Occipital lobe (tissue), 1 donor: ENCODE measurements at regions not wholly inside any gene's neighbourhood (a gene's known extent, or its start where the extent isn't known, plus 50 kb on each side); places are given as distances from the start of the nearest gene placed in this dataset.

Source experiments
- DNase-seq: peaks from one replicate; lab custom pipeline; 2025; lab: John Stamatoyannopoulos, UW

DNA sequence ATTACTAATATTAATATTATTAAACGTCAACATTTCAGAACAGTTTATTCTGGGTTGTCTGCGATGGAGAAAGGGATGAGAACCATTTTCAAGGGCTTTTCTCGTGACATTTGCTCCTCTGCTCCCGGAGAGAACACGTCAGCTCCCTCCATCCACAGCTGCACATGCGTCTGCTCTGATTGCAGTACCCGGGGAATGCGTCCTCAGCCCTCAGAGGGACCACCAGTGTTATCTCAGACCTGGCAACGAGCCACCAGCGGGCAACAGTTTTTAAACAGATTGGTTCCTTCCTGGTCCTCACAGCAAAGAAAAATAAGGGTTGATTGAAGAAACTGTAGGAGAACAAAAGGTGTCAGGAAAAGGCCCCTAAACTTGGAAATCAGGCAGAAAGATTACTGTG lies 202.2 kb upstream of the ADAMTS9 start:
- DNase-seq = no peak

- no peak for DNase-seq
These were observed 201.1 kb upstream of the ADAMTS9 start for GRCh38 chr3:64888840-64889392.

- DNase-seq = no peak
These were observed 200.4 kb upstream of the ADAMTS9 start for GRCh38 chr3:64888165-64888564.

DNA sequence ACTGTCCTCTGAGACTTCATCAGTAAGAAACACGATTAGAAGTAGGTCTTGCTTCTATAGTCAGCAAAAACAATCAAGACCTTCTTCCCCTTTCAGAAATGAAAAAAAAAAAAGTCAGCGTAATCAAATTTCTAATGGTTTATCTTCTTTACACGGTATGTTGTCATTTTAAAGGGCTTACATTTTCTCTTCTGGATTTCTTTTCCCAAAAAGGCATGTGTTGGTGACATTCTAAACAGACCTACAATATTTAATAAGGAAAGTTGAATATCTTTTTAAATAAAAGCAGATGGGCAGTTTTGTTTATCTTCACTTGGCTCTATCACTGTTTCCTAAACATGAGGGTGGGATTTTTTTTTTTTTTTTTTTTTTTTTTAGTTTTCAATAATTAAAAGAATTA lies 197.3 kb upstream of the ADAMTS9 start:
- DNase-seq = no peak

DNA sequence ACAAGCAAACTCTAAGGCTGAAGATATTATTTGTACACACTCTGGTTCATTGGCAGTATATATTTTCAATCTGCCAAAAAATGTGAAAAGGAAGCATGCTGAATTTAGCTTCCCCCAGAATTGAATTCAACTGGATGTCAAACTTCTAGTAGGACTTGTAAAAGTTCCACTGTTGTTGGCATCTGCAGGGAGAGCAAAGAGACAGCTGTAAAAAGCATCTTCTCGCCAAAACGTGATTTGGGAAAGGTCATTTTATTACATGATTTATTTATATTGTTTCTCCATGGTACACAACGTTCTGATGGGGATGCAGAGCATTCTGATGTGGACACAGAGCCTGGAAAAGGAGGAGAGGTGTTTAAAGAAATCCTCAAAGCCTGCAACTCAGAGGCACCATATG lies 196.7 kb upstream of the ADAMTS9 start:
- DNase-seq = no peak

GRCh38 chr3:64880916-64881315 lies 193.1 kb upstream of the ADAMTS9 start:
- DNase-seq = no peak

- DNase-seq = no peak
These were observed 190.6 kb upstream of the ADAMTS9 start for GRCh38 chr3:64878362-64878761.

DNA sequence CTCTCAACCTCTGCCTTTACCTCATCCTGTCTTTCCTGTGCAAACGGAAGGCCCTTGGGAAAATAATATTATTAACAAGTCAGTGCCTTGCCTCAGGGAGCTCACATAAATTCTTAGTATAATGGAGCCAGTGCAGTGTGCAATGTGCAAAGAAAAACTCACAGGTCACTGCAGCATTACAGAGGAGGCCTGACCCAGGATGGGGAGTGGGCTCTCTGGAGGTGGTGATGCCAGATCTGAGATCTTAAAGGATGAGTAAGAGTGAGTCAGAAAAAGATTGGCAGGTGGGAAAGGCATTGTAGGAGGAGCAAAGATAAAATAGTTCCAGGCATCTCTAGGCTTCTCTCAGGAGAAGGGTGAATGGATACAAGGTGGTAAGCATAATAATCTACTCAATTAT lies 185.6 kb upstream of the ADAMTS9 start:
- DNase-seq = no peak

- DNase-seq = no peak
These were observed 184.5 kb upstream of the ADAMTS9 start for GRCh38 chr3:64872345-64872744.

- DNase-seq = no peak
These were observed 184.0 kb upstream of the ADAMTS9 start for GRCh38 chr3:64871834-64872249.

DNA sequence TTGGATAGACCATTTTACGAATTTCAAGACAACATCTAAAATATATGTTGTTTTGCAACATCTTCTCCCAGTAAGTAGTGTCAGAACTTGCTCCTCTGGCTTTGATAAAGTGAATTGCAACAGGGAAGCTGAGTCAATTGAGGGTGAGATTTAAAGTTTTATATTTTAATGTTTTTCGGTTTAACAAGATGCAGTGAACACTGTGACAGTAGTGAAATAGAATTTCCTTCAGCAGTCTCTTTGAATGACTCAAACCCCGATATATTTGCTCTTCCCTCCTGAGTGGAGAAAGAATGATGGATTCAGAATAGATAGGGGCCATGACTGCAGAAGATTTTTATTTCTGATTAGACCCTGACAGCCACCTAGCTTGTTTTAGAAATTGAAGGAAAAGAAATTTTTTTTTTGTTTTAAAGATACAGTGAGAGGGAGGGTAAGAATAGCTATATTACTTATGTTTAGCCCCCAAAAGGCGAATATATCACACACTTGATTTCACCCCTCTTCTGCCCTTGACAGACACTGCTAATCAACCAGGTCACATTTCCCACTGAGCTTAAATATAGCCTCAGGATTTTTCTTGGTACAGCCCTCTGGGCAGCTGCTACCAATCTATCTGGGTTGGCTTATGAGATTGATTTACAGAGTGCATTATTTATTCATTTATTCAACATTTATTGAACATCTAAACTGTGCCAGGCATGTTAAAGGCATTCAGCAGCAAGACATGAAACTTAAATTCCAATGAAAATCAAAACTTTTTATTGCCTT lies 183.3 kb upstream of the ADAMTS9 start:
- no peak for DNase-seq

GRCh38 chr3:64867224-64867623 lies 179.4 kb upstream of the ADAMTS9 start:
- no peak for DNase-seq

GRCh38 chr3:64865839-64866570 lies 178.2 kb upstream of the ADAMTS9 start:
- DNase-seq = no peak

DNA sequence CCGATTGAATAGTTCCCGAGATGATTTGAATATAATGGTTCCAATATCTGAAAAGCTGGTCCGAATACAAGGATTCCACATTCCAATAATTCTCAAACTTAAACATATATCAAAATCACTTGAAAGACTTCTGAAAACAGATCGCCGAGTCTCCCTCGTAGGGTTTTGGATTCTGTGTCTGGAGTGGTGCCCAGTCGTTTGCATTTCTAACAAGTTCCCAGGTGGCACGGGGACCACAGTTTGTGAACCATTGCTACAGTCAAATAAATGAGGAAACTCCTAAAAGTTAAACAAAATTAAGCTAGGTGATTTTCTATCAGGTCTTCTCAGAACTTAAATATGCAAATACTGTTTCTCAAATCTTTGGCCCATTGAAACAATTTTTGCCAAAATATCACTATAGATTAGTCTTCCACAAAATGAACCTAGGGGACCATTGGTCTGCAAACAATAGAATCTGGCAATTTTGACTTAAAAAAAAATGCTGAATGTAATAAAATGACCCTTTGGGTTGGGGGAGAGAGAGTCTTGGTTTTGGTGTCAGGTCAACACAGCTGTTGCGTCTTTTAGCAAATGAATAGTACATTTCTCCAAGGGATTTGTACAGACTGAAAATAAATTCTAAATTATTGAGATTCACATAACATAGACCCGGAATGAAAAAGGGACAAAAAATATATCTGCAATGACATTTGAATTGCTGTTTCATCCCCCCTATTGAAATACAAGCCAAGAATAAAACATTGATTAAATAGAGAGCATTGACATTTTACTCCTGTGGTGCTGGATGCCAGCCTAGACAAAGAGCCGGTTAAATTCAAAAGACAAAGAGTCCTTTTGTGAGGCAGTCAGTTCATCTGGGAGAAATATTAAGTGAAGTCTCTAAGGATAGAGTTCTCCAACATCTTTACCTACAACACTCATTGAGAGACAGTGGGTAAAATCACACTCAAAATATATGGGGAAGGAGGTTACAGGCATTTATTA lies 175.7 kb upstream of the ADAMTS9 start:
- DNase-seq = no peak

GRCh38 chr3:64861684-64862083 lies 173.9 kb upstream of the ADAMTS9 start:
- DNase-seq = no peak

DNA sequence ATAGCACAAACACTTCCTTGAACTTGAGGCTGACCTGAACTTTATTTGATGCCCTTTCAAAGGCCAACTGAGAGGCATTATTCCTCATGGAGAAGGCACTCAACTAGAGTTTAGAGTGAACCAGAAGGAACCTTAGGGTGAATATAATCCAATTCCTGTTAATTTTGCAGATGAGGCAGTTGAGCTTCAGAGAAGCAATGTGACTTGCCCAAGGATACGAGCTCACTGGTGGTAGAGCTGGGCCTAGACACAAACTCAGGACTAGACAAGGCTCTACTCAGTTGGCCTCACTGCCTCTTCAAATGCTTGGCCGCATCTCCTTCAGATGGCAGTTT lies 172.7 kb upstream of the ADAMTS9 start:
- no peak for DNase-seq

DNA sequence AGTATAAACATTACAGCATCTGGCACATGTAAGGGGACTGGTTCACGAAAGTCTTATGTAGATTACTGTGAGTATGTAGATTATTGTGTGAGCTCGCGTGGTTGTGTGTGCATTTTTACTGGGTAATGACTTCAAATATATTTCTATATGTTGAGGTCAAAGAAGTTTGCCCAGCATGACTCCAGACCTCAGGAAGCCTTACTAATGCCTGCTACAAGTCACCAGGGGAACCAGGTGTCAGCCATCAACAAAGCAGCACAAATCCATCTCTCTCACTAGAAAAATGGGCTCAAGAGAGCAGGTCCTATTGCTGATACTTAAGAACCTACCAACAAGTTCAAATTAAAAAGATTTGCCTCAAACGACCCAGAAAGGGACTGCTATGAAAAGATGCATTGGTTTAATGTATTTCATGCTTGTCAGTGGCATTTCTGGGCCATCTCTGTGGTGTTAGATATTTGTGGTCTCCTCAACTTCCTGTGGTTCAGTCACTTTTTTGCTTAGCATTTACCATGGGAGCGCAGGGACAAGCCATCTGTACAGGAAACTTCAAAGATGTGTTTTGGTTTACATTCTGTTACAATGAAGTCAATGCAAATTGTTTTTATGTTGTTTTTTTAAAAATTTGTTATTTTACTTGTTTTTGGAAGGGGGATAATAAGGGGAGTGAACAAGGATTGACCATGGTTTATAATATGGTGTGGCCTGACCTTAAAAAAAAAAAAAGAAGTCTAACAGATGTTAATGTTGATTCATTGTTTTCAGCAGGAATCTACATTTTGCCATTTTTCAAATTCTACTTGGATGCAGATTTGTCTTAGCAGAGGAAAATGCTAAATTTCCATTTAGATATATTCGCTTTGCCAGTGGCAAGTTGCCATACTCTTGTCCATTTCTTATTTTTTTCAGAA lies 172.1 kb upstream of the ADAMTS9 start:
- no peak for DNase-seq

DNA sequence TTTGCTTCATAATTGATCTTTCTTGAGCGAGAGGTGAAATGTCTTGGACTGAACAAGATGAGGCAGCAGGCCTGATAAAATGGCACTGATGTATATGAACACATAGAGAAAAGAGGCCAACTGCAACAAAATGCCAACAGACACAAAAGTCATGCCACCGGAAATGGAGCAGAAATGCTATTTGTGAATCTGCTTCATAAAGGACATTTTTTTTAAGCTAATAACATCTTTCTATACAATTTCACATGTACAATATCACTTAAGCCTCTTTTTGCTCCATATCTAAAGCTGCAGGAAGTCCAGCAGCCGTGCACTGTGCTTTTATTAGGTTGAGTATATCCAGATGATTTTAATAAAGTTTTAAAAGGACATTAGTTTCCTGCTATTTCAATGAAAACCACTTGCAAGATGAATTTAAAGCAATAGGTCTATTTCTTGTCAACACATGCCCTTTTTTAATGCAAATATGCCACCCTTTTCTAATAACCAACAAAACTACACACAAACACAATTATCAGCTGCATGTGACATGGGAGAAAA lies 169.2 kb upstream of the ADAMTS9 start:
- no peak for DNase-seq

DNA sequence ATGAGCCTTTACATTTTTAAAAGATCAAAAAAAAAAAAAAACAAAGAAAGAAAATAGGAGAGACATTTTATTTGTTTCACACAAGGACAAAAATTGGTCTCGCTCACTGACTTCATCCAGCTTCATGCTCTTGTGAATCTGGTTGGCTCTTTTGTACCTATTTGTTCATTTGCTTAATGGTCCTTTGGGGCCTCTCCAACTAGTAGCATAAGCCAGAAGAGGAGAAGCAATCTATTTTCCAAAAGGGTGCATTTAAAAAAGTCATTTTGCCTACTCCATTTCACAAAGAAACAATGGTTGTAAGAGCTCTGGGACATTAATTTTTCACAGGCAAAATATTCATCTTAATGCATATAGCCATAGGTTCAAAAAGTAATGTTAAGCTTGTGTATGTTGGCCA lies 168.3 kb upstream of the ADAMTS9 start:
- no peak for DNase-seq

DNA sequence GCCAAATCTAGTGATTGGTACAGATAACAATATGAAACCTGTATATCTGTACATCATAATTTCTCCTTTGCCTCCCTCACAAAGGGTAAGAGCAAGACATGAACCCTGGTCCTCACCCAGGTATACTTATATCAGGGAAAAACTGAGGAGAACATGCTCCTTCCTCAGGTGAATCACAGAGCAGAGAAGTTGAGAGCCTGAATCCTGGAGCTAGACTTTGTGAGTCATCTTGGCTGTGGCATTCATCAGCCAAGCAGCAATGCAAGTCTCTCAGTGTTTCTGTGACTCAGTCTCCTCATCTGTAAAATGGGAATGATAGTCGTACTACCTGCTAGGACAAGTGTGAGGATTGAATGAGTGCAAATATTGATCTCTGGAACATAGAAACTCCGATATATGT lies 165.7 kb upstream of the ADAMTS9 start:
- no peak for DNase-seq
